D721Med (cell line): ENCODE measurements at regions not wholly inside any gene's neighbourhood (a gene's known extent, or its start where the extent isn't known, plus 50 kb on each side); places are given as distances from the start of the nearest gene placed in this dataset.

Source experiments
- DNase-seq: peaks from one replicate; pipeline ENCODE4 v3.0.0; 2011; ENCODE audit warnings: low spot score; ENCODE audit not compliant: insufficient read length
- FAIRE-seq: peaks from 2 replicates; lab custom pipeline; 2011; peaks lifted over from hg19 to GRCh38; lab: Jason Lieb, UNC
- CTCF ChIP-seq: IDR thresholded peaks from 2 replicates; pipeline ENCODE4 v1.5.1; 2012; ENCODE audit warnings: mild to moderate bottlenecking, control low read depth; ENCODE audit not compliant: insufficient read depth; ENCODE audit errors: missing control alignments

DNA sequence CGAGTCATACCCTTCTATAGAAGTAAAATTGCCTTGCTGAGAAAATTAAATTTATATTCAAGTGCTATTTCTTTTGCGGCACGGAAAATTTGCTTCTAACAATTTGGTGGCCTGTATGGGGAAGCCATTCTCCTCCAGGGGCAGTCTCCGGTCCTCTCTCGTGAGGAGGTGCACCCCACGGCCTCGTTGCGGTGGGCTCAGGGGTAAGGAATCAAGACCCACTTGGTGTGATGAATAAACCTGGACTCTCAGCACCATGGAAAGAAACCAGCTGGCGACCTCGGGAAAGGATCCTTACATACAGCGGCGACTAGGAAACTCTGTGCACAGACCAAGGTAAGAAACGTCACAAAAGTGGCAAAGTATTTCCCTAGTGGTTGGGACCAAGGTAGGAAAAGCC, 252.9 kb downstream of the DPY19L2 start:
- DNase-seq (no peak), FAIRE-seq (no peak)
- no peak for TF ChIP-seq CTCF

DNA sequence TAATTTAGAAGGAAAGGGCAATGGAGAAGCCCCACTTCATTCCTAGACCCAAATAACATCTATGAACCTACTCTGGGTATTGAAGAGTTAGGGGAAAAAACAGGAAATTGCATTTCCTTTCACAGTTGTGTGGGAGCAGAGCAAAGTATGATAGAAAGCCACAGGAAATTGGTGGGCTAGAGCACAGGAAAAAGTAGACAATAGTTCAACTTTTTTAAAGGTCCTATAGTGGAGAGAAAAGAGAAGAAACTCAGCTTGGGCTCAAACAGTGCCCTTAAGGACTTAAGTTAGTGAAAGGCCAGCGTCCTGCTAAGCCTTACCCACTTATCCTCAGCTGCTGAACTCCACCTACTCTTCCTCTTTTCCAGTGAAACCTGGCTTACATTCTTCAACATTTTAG, 258.1 kb downstream of the DPY19L2 start:
- no peak for DNase-seq
- FAIRE-seq = no peak
- TF ChIP-seq CTCF = no peak

GRCh38 chr12:63406781-63407180, 255.8 kb upstream of the AVPR1A start:
- no peak for DNase-seq
- TF ChIP-seq CTCF = no peak
- FAIRE-seq = no peak

DNA sequence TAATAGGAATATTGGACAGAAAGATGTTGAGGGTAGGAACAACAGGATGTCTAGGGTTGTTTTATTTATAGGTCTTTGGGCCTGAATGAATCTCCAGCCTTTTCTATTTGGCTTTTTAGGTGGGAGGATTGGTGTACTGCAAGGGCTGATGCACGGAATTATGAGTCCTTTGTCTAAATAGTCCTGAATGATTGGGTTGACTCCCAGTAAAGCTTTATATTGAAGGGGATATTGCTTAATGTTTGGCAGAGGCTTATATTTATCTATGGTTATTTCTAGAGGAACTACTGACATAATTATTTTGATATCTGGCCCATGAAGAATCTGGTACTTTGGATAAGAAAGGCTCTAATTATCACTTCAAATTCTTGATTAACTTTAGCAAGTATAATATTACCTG, 253.6 kb upstream of the AVPR1A start:
- TF ChIP-seq CTCF = no peak
- FAIRE-seq (no peak), DNase-seq (no peak)

- TF ChIP-seq CTCF = no peak
- DNase-seq (no peak), FAIRE-seq (no peak)
Observed at GRCh38 chr12:63403256-63403655, 252.3 kb upstream of the AVPR1A start.

- TF ChIP-seq CTCF = no peak
- DNase-seq = no peak
- no peak for FAIRE-seq
Observed at GRCh38 chr12:63400718-63401117, 249.7 kb upstream of the AVPR1A start.

DNA sequence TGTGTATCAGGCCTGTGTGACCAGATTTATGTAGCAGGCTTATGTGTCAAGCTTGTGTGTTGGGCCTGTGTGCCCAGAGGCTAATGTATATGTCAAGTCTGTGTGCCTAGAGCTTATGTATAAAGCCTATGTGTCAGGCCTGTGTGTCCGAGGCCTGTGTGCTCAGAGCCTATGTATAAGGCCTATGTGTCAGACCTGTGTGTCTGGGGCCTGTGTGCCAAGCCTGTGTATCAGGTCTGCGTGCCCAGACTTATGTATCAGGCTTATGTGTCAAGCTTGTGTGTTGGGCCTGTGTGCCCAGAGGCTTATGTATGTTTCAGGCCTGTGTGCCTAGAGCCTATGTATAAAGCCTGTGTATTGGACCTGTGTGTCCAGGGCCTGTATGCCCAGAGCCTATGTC, 249.3 kb upstream of the AVPR1A start:
- no peak for DNase-seq
- no peak for TF ChIP-seq CTCF
- no peak for FAIRE-seq
